GM23338 (cell line): ENCODE measurements at regions not wholly inside any gene's neighbourhood (a gene's known extent, or its start where the extent isn't known, plus 50 kb on each side); places are given as distances from the start of the nearest gene placed in this dataset.

Experiments used
- ATAC-seq: fragments of 200-7000 bp; cut with Tn5 transposase; 3 replicates; pipeline ENCODE4 v1.9.1; 2020
- DNase-seq: peaks from one replicate; pipeline ENCODE4 v3.0.0-alpha.2; 2015; ENCODE audit warnings: low spot score
- H2AFZ ChIP-seq: fragments of 200-600 bp; sonication (generic); 2 replicates; pipeline ENCODE4 v1.8.0; 2016; ENCODE audit warnings: antibody characterized with exemption, mild to moderate bottlenecking, moderate library complexity
- H3F3A ChIP-seq: fragments of 200-600 bp; sonication (generic); replicated peaks from 2 replicates; pipeline ENCODE4 v1.8.0; 2017; ENCODE audit warnings: antibody characterized with exemption, mixed run types, low read depth
- H3K27ac ChIP-seq: fragments of 200-600 bp; sonication (generic); 2 replicates; pipeline ENCODE4 v1.6.1; 2016; ENCODE audit warnings: low read depth
- H3K27me3 ChIP-seq: fragments of 200-600 bp; sonication (generic); 2 replicates; pipeline ENCODE4 v1.8.0; 2016; ENCODE audit warnings: mild to moderate bottlenecking, mixed run types, moderate library complexity; ENCODE audit not compliant: insufficient read depth
- H3K36me3 ChIP-seq: fragments of 200-600 bp; sonication (generic); 2 replicates; pipeline ENCODE4 v1.8.0; 2016; ENCODE audit warnings: mild to moderate bottlenecking; ENCODE audit not compliant: insufficient read depth
- H3K4me1 ChIP-seq: fragments of 200-600 bp; sonication (generic); 2 replicates; pipeline ENCODE4 v1.8.0; 2016; ENCODE audit warnings: mild to moderate bottlenecking, moderate library complexity; ENCODE audit not compliant: insufficient read depth
- H3K4me2 ChIP-seq: fragments of 200-600 bp; sonication (generic); 2 replicates; pipeline ENCODE4 v1.7.1; 2017; ENCODE audit warnings: mixed run types
- H3K4me3 ChIP-seq: fragments of 200-600 bp; sonication (generic); 2 replicates; pipeline ENCODE4 v1.6.1; 2016; ENCODE audit warnings: mixed run types
- H3K79me2 ChIP-seq: fragments of 200-600 bp; sonication (generic); replicated peaks from 2 replicates; pipeline ENCODE4 v1.8.0; 2017; ENCODE audit warnings: mild to moderate bottlenecking; ENCODE audit not compliant: insufficient read depth
- H3K9me2 ChIP-seq: fragments of 200-600 bp; sonication (generic); 2 replicates; pipeline ENCODE4 v1.8.0; 2017; ENCODE audit not compliant: insufficient read depth
- H4K20me1 ChIP-seq: fragments of 200-600 bp; sonication (generic); replicated peaks from 2 replicates; pipeline ENCODE4 v1.8.0; 2017; ENCODE audit warnings: mild to moderate bottlenecking; ENCODE audit not compliant: insufficient read depth
- H3K27ac Mint-ChIP-seq: 2 replicates; pipeline ENCODE4 v1.8.0; 2020; ENCODE audit warnings: inconsistent platforms, mild to moderate bottlenecking, moderate library complexity, mixed read lengths
- H3K27me3 Mint-ChIP-seq: 3 replicates; pipeline ENCODE4 v1.8.0; 2022; ENCODE audit warnings: low read depth, mild to moderate bottlenecking, moderate library complexity, mixed read lengths, inconsistent platforms; ENCODE audit not compliant: insufficient read depth, poor library complexity
- H3K36me3 Mint-ChIP-seq: 3 replicates; pipeline ENCODE4 v1.8.0; 2021; ENCODE audit warnings: low read depth, mild to moderate bottlenecking, inconsistent platforms, moderate library complexity, mixed read lengths
- H3K4me1 Mint-ChIP-seq: 3 replicates; pipeline ENCODE4 v1.8.0; 2020; ENCODE audit warnings: mild to moderate bottlenecking, inconsistent platforms, mixed read lengths
- H3K4me3 Mint-ChIP-seq: 3 replicates; pipeline ENCODE4 v1.8.0; 2021; ENCODE audit warnings: moderate library complexity, mild to moderate bottlenecking, inconsistent platforms, mixed read lengths
- H3K9me3 Mint-ChIP-seq: 3 replicates; pipeline ENCODE4 v1.8.0; 2020; ENCODE audit warnings: moderate library complexity, mild to moderate bottlenecking, inconsistent platforms, mixed read lengths
- CREB1 ChIP-seq: fragments of 250-450 bp; sonication (Bioruptor Pico); IDR thresholded peaks from 2 replicates; pipeline ENCODE4 v1.5.0; 2020; ENCODE audit warnings: low read depth, mild to moderate bottlenecking, moderate library complexity
- CTCF ChIP-seq, 2 experiments: fragments of 200-600 bp in 1 of 2; sonication (generic) in 1 of 2; conservative IDR thresholded peaks; 2 replicates each; pipeline versions ENCODE4 v1.5.1 to v1.6.1; 2016 to 2017; ENCODE audit warnings: antibody characterized with exemption in 2 of 2, low read depth in 2 of 2, mild to moderate bottlenecking in 2 of 2, moderate library complexity in 1 of 2
- EZH2phosphoT487 ChIP-seq: fragments of 200-600 bp; sonication (generic); IDR thresholded peaks from one replicate; pipeline ENCODE4 v1.8.1; 2018; ENCODE audit warnings: antibody characterized with exemption; ENCODE audit not compliant: unreplicated experiment
- JUNB ChIP-seq: IDR thresholded peaks from one replicate; pipeline ENCODE4 v1.6.1; 2016; ENCODE audit warnings: antibody characterized with exemption; ENCODE audit not compliant: unreplicated experiment
- NANOG ChIP-seq: IDR thresholded peaks from 2 replicates; pipeline ENCODE4 v1.6.1; 2016; ENCODE audit warnings: antibody characterized with exemption, borderline replicate concordance
- POLR2AphosphoS5 ChIP-seq: IDR thresholded peaks from 2 replicates; pipeline ENCODE4 v1.6.1; 2016; ENCODE audit warnings: antibody characterized with exemption, low read depth
- STAT1 ChIP-seq: IDR thresholded peaks from one replicate; pipeline ENCODE4 v1.6.1; 2016; ENCODE audit warnings: antibody characterized with exemption; ENCODE audit not compliant: unreplicated experiment
- ZNF114 ChIP-seq: fragments of 250-450 bp; sonication (Bioruptor Pico); IDR thresholded peaks from 2 replicates; pipeline ENCODE4 v1.5.0; 2020; ENCODE audit warnings: mild to moderate bottlenecking, moderate library complexity
- ZNF331 ChIP-seq: fragments of 250-450 bp; sonication (Bioruptor Pico); IDR thresholded peaks from 2 replicates; pipeline ENCODE4 v1.5.0; 2020; ENCODE audit warnings: low read depth, mild to moderate bottlenecking, moderate library complexity

- H3K27ac ChIP-seq, result no peak overlapping the region
- DNase-seq (peak; percentile 68), ATAC-seq (peak; percentile 48; the same call in 2 of the 3 replicates)
Observed at GRCh38 chr18:59996370-59996966, 96.7 kb downstream of the PMAIP1 start.

GRCh38 chr18:59994357-59994756 lies 94.6 kb downstream of the PMAIP1 start:
- Mint-ChIP-seq H3K27ac (no peak overlapping the region), H3K4me3 (no peak overlapping the region), H3K9me3 (no peaks in the 10 kb centered on the region), H3K27me3 (peaks cover 1% of the 10 kb centered on the region), H3K36me3 (no peaks in the 10 kb centered on the region), H3K4me1 (no peaks in the 10 kb centered on the region)
- Histone ChIP-seq H3K27ac (no peak overlapping the region), H3F3A (no peaks in the 10 kb centered on the region), H3K36me3 (no peaks in the 10 kb centered on the region), H4K20me1 (no peaks in the 10 kb centered on the region), H3K27me3 (no peaks in the 10 kb centered on the region), H3K4me2 (no peak overlapping the region), H3K9me2 (no peaks in the 10 kb centered on the region), H3K4me1 (no peaks in the 10 kb centered on the region), H3K79me2 (no peaks in the 10 kb centered on the region), H2AFZ (no peak overlapping the region), H3K4me3 (no peak overlapping the region)
- no peak for TF ChIP-seq CREB1 (CRISPR knock-in tag)
- no peak for TF ChIP-seq STAT1
- TF ChIP-seq ZNF331, result no peak
- TF ChIP-seq CTCF (conservative IDR thresholded peaks at IDR 0.05; ENCODE audit: low read depth in 2 of 2), result peak; percentile 57 to 65
- TF ChIP-seq POLR2AphosphoS5, result no peak
- peak; percentile 64 for DNase-seq
- peak; percentile 84 for ATAC-seq

More at GRCh38 chr18:59996370-59996966, 96.7 kb downstream of the PMAIP1 start:
- Mint-ChIP-seq H3K4me1 (no peaks in the 10 kb centered on the region), H3K4me3 (no peak overlapping the region), H3K27me3 (peaks cover 3% of the 10 kb centered on the region), H3K27ac (no peak overlapping the region), H3K36me3 (no peaks in the 10 kb centered on the region), H3K9me3 (peaks cover 3% of the 10 kb centered on the region; the same call in 1 of the 3 replicates)
- no peaks in the 10 kb centered on the region for H3F3A ChIP-seq
- H3K79me2 ChIP-seq, result no peaks in the 10 kb centered on the region
- H3K27me3 ChIP-seq, result no peaks in the 10 kb centered on the region
- no peak overlapping the region for H3K4me3 ChIP-seq
- H3K36me3 ChIP-seq, result no peaks in the 10 kb centered on the region
- no peak overlapping the region for H3K4me2 ChIP-seq
- H3K4me1 ChIP-seq, result no peaks in the 10 kb centered on the region
- peak; percentile 86 to 92 for TF ChIP-seq CTCF (conservative IDR thresholded peaks at IDR 0.05; ENCODE audit: low read depth in 2 of 2)
- TF ChIP-seq ZNF114 (CRISPR knock-in tag), result no peak
- TF ChIP-seq STAT1, result no peak
- TF ChIP-seq NANOG, result no peak
- TF ChIP-seq JUNB, result no peak
- TF ChIP-seq EZH2phosphoT487, result no peak
- no peaks in the 10 kb centered on the region for H3K9me2 ChIP-seq
- no peaks in the 10 kb centered on the region for H4K20me1 ChIP-seq
- H2AFZ ChIP-seq, result no peak overlapping the region
